ENCODE measurements at regions not wholly inside any gene's neighbourhood (a gene's known extent, or its start where the extent isn't known, plus 50 kb on each side); places are given as distances from the start of the nearest gene placed in this dataset.

DNA sequence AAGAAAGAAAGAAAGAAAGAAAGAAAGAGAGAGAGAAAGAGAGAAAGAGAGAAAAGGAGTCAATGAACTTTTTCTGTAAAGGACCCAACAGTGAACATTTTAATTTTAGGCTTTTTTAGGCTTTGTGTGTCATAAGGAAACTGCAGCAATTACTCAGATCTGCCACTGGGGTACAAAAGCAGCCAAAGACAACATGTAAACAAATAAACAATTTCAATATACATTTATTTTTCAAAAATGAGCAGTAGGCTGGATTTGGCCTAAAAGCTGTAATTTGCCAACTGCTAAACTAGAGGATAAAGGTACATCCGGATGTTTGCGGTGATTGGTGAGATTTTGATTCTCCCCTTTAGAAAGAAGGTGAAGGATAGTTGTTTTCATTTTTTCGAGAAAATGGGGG, 143.6 kb downstream of the CEMIP2 start:
- TF ChIP-seq ZFP30 (CRISPR knock-in tag; IDR thresholded peaks at IDR 0.05): no peak
- no peak for TF ChIP-seq ZFP3 (CRISPR knock-in tag; IDR thresholded peaks at IDR 0.05)
- TF ChIP-seq, protein P1, sequence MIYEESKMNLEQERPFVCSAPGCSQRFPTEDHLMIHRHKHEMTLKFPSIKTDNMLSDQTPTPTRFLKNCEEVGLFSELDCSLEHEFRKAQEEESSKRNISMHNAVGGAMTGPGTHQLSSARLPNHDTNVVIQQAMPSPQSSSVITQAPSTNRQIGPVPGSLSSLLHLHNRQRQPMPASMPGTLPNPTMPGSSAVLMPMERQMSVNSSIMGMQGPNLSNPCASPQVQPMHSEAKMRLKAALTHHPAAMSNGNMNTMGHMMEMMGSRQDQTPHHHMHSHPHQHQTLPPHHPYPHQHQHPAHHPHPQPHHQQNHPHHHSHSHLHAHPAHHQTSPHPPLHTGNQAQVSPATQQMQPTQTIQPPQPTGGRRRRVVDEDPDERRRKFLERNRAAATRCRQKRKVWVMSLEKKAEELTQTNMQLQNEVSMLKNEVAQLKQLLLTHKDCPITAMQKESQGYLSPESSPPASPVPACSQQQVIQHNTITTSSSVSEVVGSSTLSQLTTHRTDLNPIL (CRISPR knock-in tag; IDR thresholded peaks at IDR 0.05; ENCODE audit: low read depth): no peak
- TF ChIP-seq, protein P2, sequence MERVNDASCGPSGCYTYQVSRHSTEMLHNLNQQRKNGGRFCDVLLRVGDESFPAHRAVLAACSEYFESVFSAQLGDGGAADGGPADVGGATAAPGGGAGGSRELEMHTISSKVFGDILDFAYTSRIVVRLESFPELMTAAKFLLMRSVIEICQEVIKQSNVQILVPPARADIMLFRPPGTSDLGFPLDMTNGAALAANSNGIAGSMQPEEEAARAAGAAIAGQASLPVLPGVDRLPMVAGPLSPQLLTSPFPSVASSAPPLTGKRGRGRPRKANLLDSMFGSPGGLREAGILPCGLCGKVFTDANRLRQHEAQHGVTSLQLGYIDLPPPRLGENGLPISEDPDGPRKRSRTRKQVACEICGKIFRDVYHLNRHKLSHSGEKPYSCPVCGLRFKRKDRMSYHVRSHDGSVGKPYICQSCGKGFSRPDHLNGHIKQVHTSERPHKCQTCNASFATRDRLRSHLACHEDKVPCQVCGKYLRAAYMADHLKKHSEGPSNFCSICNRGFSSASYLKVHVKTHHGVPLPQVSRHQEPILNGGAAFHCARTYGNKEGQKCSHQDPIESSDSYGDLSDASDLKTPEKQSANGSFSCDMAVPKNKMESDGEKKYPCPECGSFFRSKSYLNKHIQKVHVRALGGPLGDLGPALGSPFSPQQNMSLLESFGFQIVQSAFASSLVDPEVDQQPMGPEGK (CRISPR knock-in tag; IDR thresholded peaks at IDR 0.05; ENCODE audit: borderline replicate concordance): no peak
- no peak for TF ChIP-seq SNAI2 (CRISPR knock-in tag; IDR thresholded peaks at IDR 0.05)
- no peak for TF ChIP-seq CSDC2 (CRISPR knock-in tag; IDR thresholded peaks at IDR 0.05)
- TF ChIP-seq TOX (CRISPR knock-in tag; IDR thresholded peaks at IDR 0.05; ENCODE audit: borderline replicate concordance): no peak
- no peak for TF ChIP-seq GLIS3 (CRISPR knock-in tag; IDR thresholded peaks at IDR 0.05)
- TF ChIP-seq ISL1 (CRISPR knock-in tag; IDR thresholded peaks at IDR 0.05): no peak
- no peak for TF ChIP-seq ZNF8 (CRISPR knock-in tag; IDR thresholded peaks at IDR 0.05)
- TF ChIP-seq, protein P3, sequence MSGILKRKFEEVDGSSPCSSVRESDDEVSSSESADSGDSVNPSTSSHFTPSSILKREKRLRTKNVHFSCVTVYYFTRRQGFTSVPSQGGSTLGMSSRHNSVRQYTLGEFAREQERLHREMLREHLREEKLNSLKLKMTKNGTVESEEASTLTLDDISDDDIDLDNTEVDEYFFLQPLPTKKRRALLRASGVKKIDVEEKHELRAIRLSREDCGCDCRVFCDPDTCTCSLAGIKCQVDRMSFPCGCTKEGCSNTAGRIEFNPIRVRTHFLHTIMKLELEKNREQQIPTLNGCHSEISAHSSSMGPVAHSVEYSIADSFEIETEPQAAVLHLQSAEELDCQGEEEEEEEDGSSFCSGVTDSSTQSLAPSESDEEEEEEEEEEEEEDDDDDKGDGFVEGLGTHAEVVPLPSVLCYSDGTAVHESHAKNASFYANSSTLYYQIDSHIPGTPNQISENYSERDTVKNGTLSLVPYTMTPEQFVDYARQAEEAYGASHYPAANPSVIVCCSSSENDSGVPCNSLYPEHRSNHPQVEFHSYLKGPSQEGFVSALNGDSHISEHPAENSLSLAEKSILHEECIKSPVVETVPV (CRISPR knock-in tag; IDR thresholded peaks at IDR 0.05): no peak
- no peak for TF ChIP-seq RARB (CRISPR knock-in tag; IDR thresholded peaks at IDR 0.05)
- no peak for TF ChIP-seq BACH2 (CRISPR knock-in tag; IDR thresholded peaks at IDR 0.05; ENCODE audit: borderline replicate concordance)
- no peak for TF ChIP-seq ZNF70 (CRISPR knock-in tag; IDR thresholded peaks at IDR 0.05)
- no peak for ATAC-seq

DNA sequence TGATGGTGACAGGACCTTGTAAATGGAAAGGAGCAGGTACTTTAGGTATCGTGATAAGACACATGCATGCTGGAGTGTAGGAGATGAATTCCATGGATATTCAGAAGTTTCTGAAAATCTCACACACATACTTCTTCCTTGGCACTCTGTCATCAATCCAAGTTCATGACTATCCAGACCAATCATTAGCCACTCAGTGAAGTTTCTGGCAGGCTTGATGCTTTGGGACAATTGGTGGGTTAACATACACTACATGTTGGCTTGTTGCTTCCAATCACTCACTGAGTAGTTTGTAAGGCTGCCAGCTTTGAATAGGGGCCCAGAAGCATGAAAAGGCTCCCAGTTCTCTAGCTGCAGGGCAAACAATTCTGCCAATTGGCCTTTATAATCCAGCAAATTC, 147.6 kb downstream of the CEMIP2 start:
- no peak for TF ChIP-seq GLIS3 (CRISPR knock-in tag; IDR thresholded peaks at IDR 0.05)
- TF ChIP-seq BACH2 (CRISPR knock-in tag; IDR thresholded peaks at IDR 0.05; ENCODE audit: borderline replicate concordance): no peak
- ATAC-seq: no peak

DNA sequence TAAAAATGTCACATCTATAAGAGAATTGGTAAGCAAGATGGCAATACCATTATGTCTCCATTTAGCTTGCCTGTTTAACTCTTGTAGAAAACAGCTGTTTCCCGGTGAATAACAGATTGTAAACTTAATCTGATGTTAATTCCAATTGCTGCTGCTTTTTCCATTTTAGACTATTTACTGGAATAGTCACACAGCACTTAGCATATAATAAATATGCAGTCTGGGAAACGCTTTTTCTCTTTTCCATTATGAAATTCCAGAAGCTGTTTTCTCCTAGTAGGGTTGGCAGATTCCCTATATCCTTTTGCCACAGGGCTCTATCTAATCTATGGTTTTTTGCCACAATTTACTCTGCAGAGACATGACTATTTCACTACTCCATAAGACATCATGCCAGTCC, 148.0 kb downstream of the CEMIP2 start:
- ATAC-seq: no peak
- TF ChIP-seq GLIS3 (CRISPR knock-in tag; IDR thresholded peaks at IDR 0.05): no peak
- no peak for TF ChIP-seq OSR1 (CRISPR knock-in tag; IDR thresholded peaks at IDR 0.05)
- TF ChIP-seq, protein P3 (CRISPR knock-in tag; IDR thresholded peaks at IDR 0.05): no peak
- no peak for TF ChIP-seq ZC3H10 (CRISPR knock-in tag; IDR thresholded peaks at IDR 0.05)
- TF ChIP-seq BACH2 (CRISPR knock-in tag; IDR thresholded peaks at IDR 0.05; ENCODE audit: borderline replicate concordance): no peak
- no peak for TF ChIP-seq TCF4 (CRISPR knock-in tag; IDR thresholded peaks at IDR 0.05; ENCODE audit: borderline replicate concordance)
- TF ChIP-seq, protein P2 (CRISPR knock-in tag; IDR thresholded peaks at IDR 0.05; ENCODE audit: borderline replicate concordance): no peak
- no peak for TF ChIP-seq ZFP3 (CRISPR knock-in tag; IDR thresholded peaks at IDR 0.05)
- TF ChIP-seq, protein P4, sequence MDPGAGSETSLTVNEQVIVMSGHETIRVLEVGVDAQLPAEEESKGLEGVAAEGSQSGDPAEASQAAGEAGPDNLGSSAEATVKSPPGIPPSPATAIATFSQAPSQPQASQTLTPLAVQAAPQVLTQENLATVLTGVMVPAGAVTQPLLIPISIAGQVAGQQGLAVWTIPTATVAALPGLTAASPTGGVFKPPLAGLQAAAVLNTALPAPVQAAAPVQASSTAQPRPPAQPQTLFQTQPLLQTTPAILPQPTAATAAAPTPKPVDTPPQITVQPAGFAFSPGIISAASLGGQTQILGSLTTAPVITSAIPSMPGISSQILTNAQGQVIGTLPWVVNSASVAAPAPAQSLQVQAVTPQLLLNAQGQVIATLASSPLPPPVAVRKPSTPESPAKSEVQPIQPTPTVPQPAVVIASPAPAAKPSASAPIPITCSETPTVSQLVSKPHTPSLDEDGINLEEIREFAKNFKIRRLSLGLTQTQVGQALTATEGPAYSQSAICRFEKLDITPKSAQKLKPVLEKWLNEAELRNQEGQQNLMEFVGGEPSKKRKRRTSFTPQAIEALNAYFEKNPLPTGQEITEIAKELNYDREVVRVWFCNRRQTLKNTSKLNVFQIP (CRISPR knock-in tag; IDR thresholded peaks at IDR 0.05; ENCODE audit: borderline replicate concordance, low read depth): no peak
- no peak for TF ChIP-seq SNAI2 (CRISPR knock-in tag; IDR thresholded peaks at IDR 0.05)
- TF ChIP-seq ISL1 (CRISPR knock-in tag; IDR thresholded peaks at IDR 0.05): no peak
- no peak for TF ChIP-seq ARNTL (CRISPR knock-in tag; IDR thresholded peaks at IDR 0.05; ENCODE audit: borderline replicate concordance, low read depth)
- TF ChIP-seq ESRRG (CRISPR knock-in tag; IDR thresholded peaks at IDR 0.05): no peak
- no peak for TF ChIP-seq ZFP30 (CRISPR knock-in tag; IDR thresholded peaks at IDR 0.05)
